ENCODE measurements at regions not wholly inside any gene's neighbourhood (a gene's known extent, or its start where the extent isn't known, plus 50 kb on each side); places are given as distances from the start of the nearest gene placed in this dataset.

DNA sequence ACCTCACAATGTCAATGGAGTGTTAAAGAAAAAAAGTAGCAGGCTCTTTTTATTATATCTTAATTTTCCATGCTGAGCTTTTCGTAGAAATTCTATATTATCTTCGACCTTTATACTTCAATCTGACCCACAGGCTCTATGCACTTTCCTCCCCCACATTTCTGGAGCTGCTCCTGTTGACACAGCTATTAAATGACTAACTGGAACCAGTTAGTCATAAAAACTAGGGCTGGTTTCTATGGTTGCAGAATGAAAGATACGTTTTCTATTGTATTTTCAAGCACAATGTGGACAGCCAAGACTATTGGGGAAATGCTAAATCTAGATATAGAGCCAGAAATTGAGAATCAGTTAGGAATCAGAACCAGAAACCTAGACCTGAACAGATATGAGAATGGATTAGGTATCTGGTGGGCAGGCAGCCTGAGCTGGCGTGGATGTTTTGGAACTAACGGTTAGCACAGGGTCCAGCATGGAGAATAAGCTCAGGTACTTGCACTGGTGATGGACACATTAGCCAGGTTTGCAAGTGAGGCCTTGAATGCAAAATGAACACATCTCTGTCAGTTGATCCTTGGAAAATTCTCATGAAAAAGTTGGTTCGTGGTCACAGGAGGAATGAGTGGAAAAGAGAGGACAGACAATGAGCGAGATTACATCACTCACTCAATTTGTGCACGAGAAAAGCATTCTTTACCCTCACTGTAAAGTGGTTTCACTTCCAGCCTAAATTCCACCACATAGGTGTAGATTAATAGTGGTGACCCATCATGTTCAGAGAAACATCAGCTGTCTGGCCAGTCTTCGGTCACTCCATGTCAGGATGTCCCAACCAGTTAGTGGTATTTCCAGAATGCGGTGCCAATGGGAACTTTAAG lies 144.6 kb upstream of the EPHA4 start:
- no peaks in the 10 kb centered on the region for H3K9me3 ChIP-seq (ENCODE audit: insufficient read depth, low read depth)
- POLR2A ChIA-PET (ENCODE audit: unreplicated experiment) = no interaction called here
- BruUV-seq (replicated peaks) = no TSS peak
- H3K4me2 ChIP-seq = peak overlapping the region; percentile 17
- TF ChIP-seq, protein P1, sequence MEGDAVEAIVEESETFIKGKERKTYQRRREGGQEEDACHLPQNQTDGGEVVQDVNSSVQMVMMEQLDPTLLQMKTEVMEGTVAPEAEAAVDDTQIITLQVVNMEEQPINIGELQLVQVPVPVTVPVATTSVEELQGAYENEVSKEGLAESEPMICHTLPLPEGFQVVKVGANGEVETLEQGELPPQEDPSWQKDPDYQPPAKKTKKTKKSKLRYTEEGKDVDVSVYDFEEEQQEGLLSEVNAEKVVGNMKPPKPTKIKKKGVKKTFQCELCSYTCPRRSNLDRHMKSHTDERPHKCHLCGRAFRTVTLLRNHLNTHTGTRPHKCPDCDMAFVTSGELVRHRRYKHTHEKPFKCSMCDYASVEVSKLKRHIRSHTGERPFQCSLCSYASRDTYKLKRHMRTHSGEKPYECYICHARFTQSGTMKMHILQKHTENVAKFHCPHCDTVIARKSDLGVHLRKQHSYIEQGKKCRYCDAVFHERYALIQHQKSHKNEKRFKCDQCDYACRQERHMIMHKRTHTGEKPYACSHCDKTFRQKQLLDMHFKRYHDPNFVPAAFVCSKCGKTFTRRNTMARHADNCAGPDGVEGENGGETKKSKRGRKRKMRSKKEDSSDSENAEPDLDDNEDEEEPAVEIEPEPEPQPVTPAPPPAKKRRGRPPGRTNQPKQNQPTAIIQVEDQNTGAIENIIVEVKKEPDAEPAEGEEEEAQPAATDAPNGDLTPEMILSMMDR (conservative IDR thresholded peaks at IDR 0.05) = no peak
- no peak for TF ChIP-seq EZH2 (IDR thresholded peaks at IDR 0.05; ENCODE audit: low read depth)
- CTCF ChIA-PET = interaction anchor here (0.5 to 0.6 kb wide), 2 partner anchors 75 to 170 kb away, joined by 6 to 9 read pairs; no protein-coding TSS in a partner anchor
- intact Hi-C loops (cut with micrococcal nuclease; ENCODE audit: unreplicated experiment) = loop anchor here (5.0 to 10.0 kb wide), 2 partner anchors 74 to 132 kb away; no protein-coding TSS in a partner anchor
- H3K27me3 ChIP-seq (ENCODE audit: insufficient read depth, low read depth) = no peaks in the 10 kb centered on the region
- H4K20me1 ChIP-seq (ENCODE audit: insufficient read depth) = no peaks in the 10 kb centered on the region
- peaks cover 21% of the 10 kb centered on the region for H3K4me1 ChIP-seq (replicated peaks; ENCODE audit: insufficient read depth)
- H3K4me3 ChIP-seq = peak overlapping the region; percentile 2; the same call in 1 of the 2 replicates
- H2AFZ ChIP-seq = peak overlapping the region; percentile 34; the same call in 1 of the 2 replicates
- peak overlapping the region; percentile 9 for H3K27ac ChIP-seq
- H3F3A ChIP-seq (ENCODE audit: insufficient read depth, low read depth) = no peaks in the 10 kb centered on the region
- H3K36me3 ChIP-seq (ENCODE audit: low read depth) = no peaks in the 10 kb centered on the region
- H3K79me2 ChIP-seq (ENCODE audit: low read depth) = no peaks in the 10 kb centered on the region
- no peaks in the 10 kb centered on the region for H3K9me2 ChIP-seq (ENCODE audit: insufficient read depth)
- peak in 1 of 2 experiments; percentile 81 for DNase-seq

DNA sequence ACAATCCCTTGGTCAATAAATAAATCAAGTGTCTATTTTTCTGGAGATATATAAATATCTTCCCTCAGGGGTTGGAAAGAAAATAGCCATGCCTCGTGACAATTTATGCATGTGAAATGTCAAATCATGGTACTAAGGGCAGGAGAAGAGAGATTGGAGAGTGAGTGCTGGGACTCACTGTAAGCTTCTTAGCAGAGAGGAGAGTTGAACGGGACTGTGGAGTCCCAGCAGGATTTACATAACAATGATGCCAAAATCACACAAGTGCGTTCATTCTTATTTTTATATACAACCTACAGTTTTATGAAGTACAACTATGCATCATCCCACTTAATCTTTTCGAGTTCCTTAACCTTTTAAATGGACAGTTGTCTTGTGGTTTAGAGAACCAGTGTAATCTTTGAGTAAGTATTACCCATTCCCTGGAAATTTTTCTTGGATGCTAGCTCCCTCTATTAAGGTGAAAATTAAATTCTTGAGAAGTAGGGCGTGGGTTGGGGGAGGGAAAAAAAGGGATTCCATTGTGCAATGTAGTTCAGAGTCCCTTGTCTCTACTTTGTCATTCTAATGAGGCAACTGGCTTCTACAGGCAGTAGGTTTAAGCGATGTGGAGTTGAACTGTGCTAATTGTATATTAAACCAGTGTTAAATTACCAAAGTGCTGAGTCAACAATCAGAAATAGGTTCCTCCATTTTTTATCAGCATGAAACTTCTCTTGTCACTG lies 143.6 kb upstream of the EPHA4 start:
- POLR2A ChIA-PET (ENCODE audit: unreplicated experiment) = no interaction called here
- H3K4me3 ChIP-seq = peak overlapping the region; percentile 2; the same call in 1 of the 2 replicates
- no peak for DNase-seq

DNA sequence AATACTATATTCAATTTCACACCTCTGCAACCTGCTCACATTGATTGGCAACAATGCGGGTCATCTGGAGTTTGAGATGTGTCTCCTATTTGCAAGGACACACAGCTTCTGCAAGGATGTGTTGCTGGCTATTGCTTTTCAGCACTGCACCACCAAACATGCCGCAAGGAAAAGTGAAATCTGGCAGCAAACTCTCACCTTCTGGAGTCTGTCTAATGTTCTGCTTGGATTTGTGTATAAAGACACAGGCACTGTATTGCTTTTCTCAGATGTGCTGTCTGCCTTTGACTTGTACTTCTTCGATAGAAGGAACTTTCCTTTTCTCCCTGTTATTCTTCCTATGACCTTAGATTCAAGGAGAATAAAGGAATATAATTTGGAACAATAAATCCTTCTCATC lies 138.6 kb upstream of the EPHA4 start:
- Histone ChIP-seq H3K79me2 (ENCODE audit: low read depth) (no peaks in the 10 kb centered on the region), H3K27ac (no peak overlapping the region), H3F3A (ENCODE audit: insufficient read depth, low read depth) (no peaks in the 10 kb centered on the region), H4K20me1 (ENCODE audit: insufficient read depth) (no peaks in the 10 kb centered on the region), H3K36me3 (ENCODE audit: low read depth) (no peaks in the 10 kb centered on the region), H3K9me2 (ENCODE audit: insufficient read depth) (no peaks in the 10 kb centered on the region), H3K4me1 (replicated peaks; ENCODE audit: insufficient read depth) (peaks cover 5% of the 10 kb centered on the region), H3K9me3 (ENCODE audit: insufficient read depth, low read depth) (no peaks in the 10 kb centered on the region), H3K4me2 (no peak overlapping the region), H3K27me3 (ENCODE audit: insufficient read depth, low read depth) (no peaks in the 10 kb centered on the region), H2AFZ (0 out of 2 replicates have a peak overlapping the region, but pooled peaks have one; percentile 2), H3K4me3 (no peak overlapping the region)
- ChIA-PET CTCF (no interaction called here), POLR2A (ENCODE audit: unreplicated experiment) (no interaction called here)
- BruUV-seq (replicated peaks) = no TSS peak
- no peak for TF ChIP-seq EZH2 (IDR thresholded peaks at IDR 0.05; ENCODE audit: low read depth)
- TF ChIP-seq, protein P1 (conservative IDR thresholded peaks at IDR 0.05) = no peak
- intact Hi-C loops (cut with micrococcal nuclease; ENCODE audit: unreplicated experiment) = loop anchor here (10.0 kb wide), 1 partner anchor 126 kb away; no protein-coding TSS in a partner anchor
- no peak for DNase-seq

More for the DNA sequence above, 143.6 kb upstream of the EPHA4 start:
- peak overlapping the region; percentile 9 for H3K27ac ChIP-seq
- no TSS peak for BruUV-seq (replicated peaks)
- H2AFZ ChIP-seq = peak overlapping the region; percentile 34
- no peaks in the 10 kb centered on the region for H3K9me3 ChIP-seq (ENCODE audit: insufficient read depth, low read depth)
- H3F3A ChIP-seq (ENCODE audit: insufficient read depth, low read depth) = no peaks in the 10 kb centered on the region
- TF ChIP-seq EZH2 (IDR thresholded peaks at IDR 0.05; ENCODE audit: low read depth) = no peak
- TF ChIP-seq, protein P1 (conservative IDR thresholded peaks at IDR 0.05) = no peak
- H3K4me1 ChIP-seq (replicated peaks; ENCODE audit: insufficient read depth) = peaks cover 21% of the 10 kb centered on the region
- H3K36me3 ChIP-seq (ENCODE audit: low read depth) = no peaks in the 10 kb centered on the region
- intact Hi-C loops (cut with micrococcal nuclease; ENCODE audit: unreplicated experiment) = loop anchor here (5.0 to 10.0 kb wide), 2 partner anchors 73 to 131 kb away; no protein-coding TSS in a partner anchor
- H3K4me2 ChIP-seq = peak overlapping the region; percentile 17
- H3K9me2 ChIP-seq (ENCODE audit: insufficient read depth) = no peaks in the 10 kb centered on the region
- no peaks in the 10 kb centered on the region for H4K20me1 ChIP-seq (ENCODE audit: insufficient read depth)
- no peaks in the 10 kb centered on the region for H3K27me3 ChIP-seq (ENCODE audit: insufficient read depth, low read depth)
- CTCF ChIA-PET = interaction anchor here (0.5 to 0.6 kb wide), 2 partner anchors 110 to 169 kb away, joined by 3 to 6 read pairs; no protein-coding TSS in a partner anchor
- no peaks in the 10 kb centered on the region for H3K79me2 ChIP-seq (ENCODE audit: low read depth)

Data from PC-9 (cell line).